ENCODE measurements at regions not wholly inside any gene's neighbourhood (a gene's known extent, or its start where the extent isn't known, plus 50 kb on each side); places are given as distances from the start of the nearest gene placed in this dataset.

- TF ChIP-seq EZH2 (IDR thresholded peaks at IDR 0.05; ENCODE audit: insufficient read depth, poor library complexity, severe bottlenecking) (no peak), EZH2phosphoT487 (IDR thresholded peaks at IDR 0.05; ENCODE audit: insufficient read depth, low read depth) (no peak)
Measured at GRCh38 chr22:47858773-47859306, 1096.4 kb downstream of the TBC1D22A start.
